Hindlimb muscle (tissue), 1 donor: ENCODE measurements at regions not wholly inside any gene's neighbourhood (a gene's known extent, or its start where the extent isn't known, plus 50 kb on each side); places are given as distances from the start of the nearest gene placed in this dataset.

ENCODE experiments used
- DNase-seq: peaks from one replicate; pipeline ENCODE4 v3.0.0-alpha.2; 2013

- DNase-seq, result peak; percentile 50
Measured at GRCh38 chr7:67423065-67423464, 426.4 kb downstream of the TYW1 start.

- no peak for DNase-seq
Measured at GRCh38 chr7:67426654-67427053, 430.0 kb downstream of the TYW1 start.

- no peak for DNase-seq
Measured at GRCh38 chr7:67429735-67430134, 433.1 kb downstream of the TYW1 start.

- no peak for DNase-seq
Measured at GRCh38 chr7:67432536-67433234, 436.1 kb downstream of the TYW1 start.

- no peak for DNase-seq
Measured at GRCh38 chr7:67435894-67436535, 439.4 kb downstream of the TYW1 start.

GRCh38 chr7:67438198-67438882 is 441.7 kb downstream of the TYW1 start:
- DNase-seq, result no peak

- DNase-seq, result no peak
Measured at GRCh38 chr7:67438913-67439505, 442.4 kb downstream of the TYW1 start.

GRCh38 chr7:67440321-67440720 is 443.7 kb downstream of the TYW1 start:
- no peak for DNase-seq

GRCh38 chr7:67445728-67446127 is 449.1 kb downstream of the TYW1 start:
- DNase-seq, result no peak

- no peak for DNase-seq
Measured at GRCh38 chr7:67447297-67447696, 450.7 kb downstream of the TYW1 start.

- no peak for DNase-seq
Measured at GRCh38 chr7:67448271-67448670, 451.6 kb downstream of the TYW1 start.

GRCh38 chr7:67450171-67450570 is 453.5 kb downstream of the TYW1 start:
- DNase-seq, result no peak

GRCh38 chr7:67451306-67451705 is 454.7 kb downstream of the TYW1 start:
- no peak for DNase-seq

GRCh38 chr7:67452516-67453026 is 455.9 kb downstream of the TYW1 start:
- DNase-seq, result no peak

- DNase-seq, result no peak
Measured at GRCh38 chr7:67453580-67454380, 457.1 kb downstream of the TYW1 start.

- DNase-seq, result no peak
Measured at GRCh38 chr7:67455508-67455907, 458.9 kb downstream of the TYW1 start.

- DNase-seq, result peak; percentile 60
Measured at GRCh38 chr7:67462781-67463191, 466.2 kb downstream of the TYW1 start.

- DNase-seq, result no peak
Measured at GRCh38 chr7:67463316-67463715, 466.7 kb downstream of the TYW1 start.

GRCh38 chr7:67463983-67464382 is 467.4 kb downstream of the TYW1 start:
- DNase-seq, result no peak

- no peak for DNase-seq
Measured at GRCh38 chr7:67466109-67466508, 469.5 kb downstream of the TYW1 start.

GRCh38 chr7:67470256-67470751 is 473.7 kb downstream of the TYW1 start:
- no peak for DNase-seq

- no peak for DNase-seq
Measured at GRCh38 chr7:67475293-67475692, 478.7 kb downstream of the TYW1 start.
